ENCODE measurements at regions not wholly inside any gene's neighbourhood (a gene's known extent, or its start where the extent isn't known, plus 50 kb on each side); places are given as distances from the start of the nearest gene placed in this dataset.

- TF ChIP-seq CTCF (optimal IDR thresholded peaks at IDR 0.05 in 1 of 3, IDR thresholded peaks at IDR 0.05 in 1 of 3, conservative IDR thresholded peaks at IDR 0.05 in 1 of 3; ENCODE audit: extremely low read depth in 1 of 3, insufficient read depth in 2 of 3, low read length in 3 of 3) (no peak), EZH2 (IDR thresholded peaks at IDR 0.05; ENCODE audit: low read length) (no peak)
- DNase-seq (ENCODE audit: low read depth, low spot score) (no peak), FAIRE-seq (peak; percentile 79)
- Histone ChIP-seq H3K27ac (ENCODE audit: control insufficient read depth, insufficient read depth, low read length) (no peak overlapping the region), H3K4me3 (ENCODE audit: control insufficient read depth in 2 of 3, extremely low read depth in 1 of 3, insufficient read depth in 2 of 3, low read depth in 1 of 3, low read length in 3 of 3) (no peak overlapping the region), H3K79me2 (ENCODE audit: control insufficient read depth, insufficient read depth, low read length) (no peaks in the 10 kb centered on the region), H3K9me3 (ENCODE audit: control insufficient read depth, low read depth, low read length) (no peaks in the 10 kb centered on the region), H4K20me1 (ENCODE audit: control insufficient read depth, extremely low read depth, insufficient read depth, low read length) (no peaks in the 10 kb centered on the region), H3K4me2 (ENCODE audit: control insufficient read depth, extremely low read depth, insufficient read depth, low read depth, low read length) (peak overlapping the region; percentile 36), H3K36me3 (ENCODE audit: control insufficient read depth in 2 of 2, extremely low read depth in 1 of 2, insufficient read depth in 2 of 2, low read length in 2 of 2) (no peaks in the 10 kb centered on the region), H3K9ac (ENCODE audit: control insufficient read depth, extremely low read depth, insufficient read depth, low read length) (no peak overlapping the region), H3K9me1 (ENCODE audit: control insufficient read depth, extremely low read depth, insufficient read depth, low read length) (no peaks in the 10 kb centered on the region), H3K27me3 (ENCODE audit: control insufficient read depth, extremely low read depth, insufficient read depth, low read length) (no peaks in the 10 kb centered on the region), H3K4me1 (ENCODE audit: control insufficient read depth, extremely low read depth, insufficient read depth, low read length) (peaks cover 4% of the 10 kb centered on the region), H2AFZ (ENCODE audit: control insufficient read depth, low read length) (peak overlapping the region; percentile 65)
- dilution Hi-C loops (cut with MboI; ENCODE audit: extremely low pct_ligation_motif_present, low sequenced_read_pairs), result no loop called here
Measured at GRCh38 chr6:156587751-156588301, 189.4 kb upstream of the ARID1B start.

GRCh38 chr6:156587071-156587470 is 190.1 kb upstream of the ARID1B start:
- DNase-seq (ENCODE audit: low read depth, low spot score) (no peak), FAIRE-seq (no peak)
- Histone ChIP-seq H3K36me3 (ENCODE audit: control insufficient read depth in 2 of 2, extremely low read depth in 1 of 2, insufficient read depth in 2 of 2, low read length in 2 of 2) (no peaks in the 10 kb centered on the region), H3K9me1 (ENCODE audit: control insufficient read depth, extremely low read depth, insufficient read depth, low read length) (no peaks in the 10 kb centered on the region), H3K4me2 (ENCODE audit: control insufficient read depth, extremely low read depth, insufficient read depth, low read depth, low read length) (no peak overlapping the region), H3K4me1 (ENCODE audit: control insufficient read depth, extremely low read depth, insufficient read depth, low read length) (peaks cover 4% of the 10 kb centered on the region), H4K20me1 (ENCODE audit: control insufficient read depth, extremely low read depth, insufficient read depth, low read length) (no peaks in the 10 kb centered on the region), H3K9ac (ENCODE audit: control insufficient read depth, extremely low read depth, insufficient read depth, low read length) (no peak overlapping the region), H3K27me3 (ENCODE audit: control insufficient read depth, extremely low read depth, insufficient read depth, low read length) (no peaks in the 10 kb centered on the region), H3K4me3 (ENCODE audit: control insufficient read depth in 2 of 3, extremely low read depth in 1 of 3, insufficient read depth in 2 of 3, low read depth in 1 of 3, low read length in 3 of 3) (no peak overlapping the region), H3K79me2 (ENCODE audit: control insufficient read depth, insufficient read depth, low read length) (no peaks in the 10 kb centered on the region), H3K9me3 (ENCODE audit: control insufficient read depth, low read depth, low read length) (no peaks in the 10 kb centered on the region), H2AFZ (ENCODE audit: control insufficient read depth, low read length) (peak overlapping the region; percentile 30), H3K27ac (ENCODE audit: control insufficient read depth, insufficient read depth, low read length) (no peak overlapping the region)
- no peak for TF ChIP-seq EZH2 (IDR thresholded peaks at IDR 0.05; ENCODE audit: low read length)
- no peak for TF ChIP-seq CTCF (optimal IDR thresholded peaks at IDR 0.05 in 1 of 3, IDR thresholded peaks at IDR 0.05 in 1 of 3, conservative IDR thresholded peaks at IDR 0.05 in 1 of 3; ENCODE audit: extremely low read depth in 1 of 3, insufficient read depth in 2 of 3, low read length in 3 of 3)
- dilution Hi-C loops (cut with MboI; ENCODE audit: extremely low pct_ligation_motif_present, low sequenced_read_pairs), result no loop called here

Measured in keratinocyte (primary cell).